CD4-positive, alpha-beta T cell treated with Interleukin-12 subunit alpha and Interleukin-12 subunit beta, for 1 hour (primary cell): ENCODE measurements at regions not wholly inside any gene's neighbourhood (a gene's known extent, or its start where the extent isn't known, plus 50 kb on each side); places are given as distances from the start of the nearest gene placed in this dataset.

ENCODE experiments used
- DNase-seq: peaks from one replicate; pipeline ENCODE4 v3.0.0-alpha.2; 2020

DNA sequence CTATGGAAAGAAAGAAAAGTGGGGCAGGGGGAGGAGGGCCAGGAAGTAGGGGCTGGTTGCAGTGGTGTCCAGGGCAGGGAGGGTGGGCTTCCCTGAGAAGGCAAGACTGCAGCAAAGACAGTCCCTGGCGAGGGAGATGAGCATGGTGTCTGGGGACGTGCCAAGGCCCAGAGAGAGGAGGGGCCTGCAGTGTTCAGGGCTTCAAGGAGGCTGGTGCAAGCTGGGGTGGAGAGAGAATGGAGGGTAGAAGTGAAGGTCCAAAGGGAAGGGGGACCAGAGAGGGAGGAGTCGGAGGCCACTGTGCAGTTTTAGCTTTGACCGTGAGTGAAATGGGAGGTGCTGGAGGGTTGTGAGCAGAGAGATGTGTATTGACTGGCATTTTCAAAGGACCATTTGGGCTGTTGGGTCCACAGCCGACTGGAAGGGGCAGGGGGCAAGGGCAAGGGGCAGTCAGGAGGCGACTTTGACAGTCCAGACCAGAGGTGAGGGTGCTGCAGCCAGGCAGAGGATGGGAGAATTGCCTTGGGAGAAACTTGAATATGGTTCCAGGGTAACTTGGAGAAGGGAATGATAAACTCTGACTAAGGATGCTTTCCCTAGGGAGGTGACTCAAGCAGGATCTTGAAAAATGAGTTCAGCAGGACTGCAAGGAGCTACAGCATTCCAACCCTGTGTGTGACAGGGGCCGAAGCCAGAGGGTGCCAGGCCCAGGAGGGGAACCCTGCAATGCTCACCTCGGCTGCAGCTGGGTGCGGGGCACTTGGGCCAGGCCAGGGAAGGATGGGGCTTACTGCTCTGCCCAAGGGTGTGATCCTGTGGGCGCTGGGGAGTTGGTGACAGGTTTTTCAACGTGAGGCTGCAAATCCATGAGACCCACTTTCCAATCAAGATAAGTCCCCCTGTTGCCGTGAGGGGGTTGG lies 177.1 kb upstream of the HAAO start:
- no peak for DNase-seq

DNA sequence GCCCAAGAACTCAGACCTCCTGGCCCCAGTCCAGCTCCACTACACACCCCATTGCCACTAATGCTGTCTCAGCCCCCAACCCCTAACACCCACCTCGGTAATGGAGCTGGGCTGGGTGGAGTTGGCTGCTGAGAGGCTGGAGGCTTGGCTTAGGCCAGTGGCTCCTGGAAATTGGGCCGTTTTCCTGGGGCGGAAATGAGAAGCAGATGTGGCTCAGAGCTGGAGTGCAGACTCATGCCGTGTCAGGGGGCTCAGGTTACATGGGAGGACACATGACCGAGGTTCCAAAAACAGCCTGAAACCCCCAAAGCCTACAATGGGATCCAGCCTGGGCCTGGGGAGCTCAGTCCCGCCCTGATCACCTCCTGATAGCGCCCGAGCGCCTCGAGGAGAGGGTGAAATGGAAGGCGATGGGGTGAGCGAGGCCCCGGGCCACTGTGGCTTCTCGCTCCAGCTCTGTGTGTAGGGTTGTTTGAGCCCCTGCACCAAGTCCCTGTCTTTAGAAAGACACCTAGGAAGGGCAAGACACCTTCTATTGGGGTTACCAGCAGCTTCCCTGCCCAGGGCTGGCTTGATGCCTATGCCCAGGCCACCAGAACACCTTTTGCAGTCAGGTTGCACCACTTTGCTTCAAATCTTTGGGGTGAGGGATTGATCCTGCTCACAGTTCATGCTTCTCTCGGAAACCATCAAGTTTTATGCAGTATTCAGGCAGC lies 175.7 kb upstream of the HAAO start:
- DNase-seq = no peak

DNA sequence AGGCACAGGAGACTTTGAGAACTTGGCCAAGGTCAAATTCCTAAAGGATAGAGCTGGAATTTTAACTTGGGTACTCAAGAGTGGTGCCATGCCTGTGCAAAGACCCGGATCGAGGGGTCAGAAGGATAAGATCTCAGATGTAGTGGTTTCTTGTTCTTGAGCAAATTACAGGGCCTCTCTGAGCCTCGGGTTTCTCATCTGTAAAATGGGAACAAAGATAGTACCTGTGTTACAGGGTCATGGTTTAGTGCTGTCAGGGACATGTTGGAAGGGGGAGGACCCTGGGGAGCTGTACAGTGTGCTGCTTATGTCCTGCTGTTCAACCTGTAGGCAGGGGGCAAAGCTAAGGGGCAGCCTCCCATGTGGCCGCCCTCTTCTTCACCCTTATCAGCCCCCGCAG lies 173.5 kb upstream of the HAAO start:
- no peak for DNase-seq

DNA sequence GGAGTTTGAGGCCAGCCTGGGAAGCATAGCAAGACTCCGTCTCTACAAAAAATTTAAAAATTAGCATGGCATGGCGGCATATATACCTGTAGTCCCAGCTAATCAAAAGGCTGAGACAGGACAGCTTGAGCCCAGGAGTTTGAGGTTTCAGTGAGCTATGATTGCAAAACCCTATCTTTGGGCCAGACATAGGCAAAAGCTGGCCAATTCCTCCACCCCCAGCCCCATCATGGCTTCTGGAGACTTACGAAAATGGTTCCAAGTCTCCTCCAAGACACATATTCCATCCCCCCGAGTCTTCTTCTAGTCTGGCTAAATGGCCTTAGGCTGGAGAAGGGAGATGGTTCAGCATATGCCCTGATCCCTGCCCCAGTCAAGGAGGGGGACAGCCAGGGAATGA lies 172.8 kb upstream of the HAAO start:
- no peak for DNase-seq

DNA sequence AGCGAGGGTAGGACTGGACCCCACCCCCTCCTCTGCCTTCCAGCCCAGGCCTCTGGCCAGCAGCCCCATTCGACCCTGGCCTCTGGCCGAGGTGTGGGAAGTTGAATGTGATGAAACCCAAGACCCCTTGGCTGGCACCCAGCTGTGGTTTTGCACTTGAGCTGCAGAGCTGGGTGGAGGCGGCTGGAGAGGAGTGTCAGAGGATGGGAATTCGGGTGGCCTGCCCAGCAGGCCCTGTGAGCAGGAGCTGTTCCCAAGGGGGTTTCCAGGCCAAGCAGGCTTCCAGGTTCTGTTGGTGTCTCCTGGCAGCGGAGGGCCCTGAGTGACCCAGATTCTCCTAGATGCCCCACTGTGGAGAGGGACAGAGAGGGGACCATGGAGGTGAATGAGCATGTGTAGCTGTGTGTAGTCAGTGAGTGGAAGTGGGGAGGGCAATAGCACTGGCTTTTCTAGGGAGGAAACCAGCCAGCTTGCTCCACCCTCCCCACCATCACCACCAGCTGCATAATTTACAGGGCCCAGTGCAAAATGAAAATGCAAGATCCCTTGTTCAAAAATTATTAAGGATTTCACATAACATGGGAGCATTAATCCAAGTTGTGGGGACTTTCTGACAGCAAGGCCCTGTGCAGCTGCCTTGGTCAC lies 172.2 kb upstream of the HAAO start:
- DNase-seq = no peak

DNA sequence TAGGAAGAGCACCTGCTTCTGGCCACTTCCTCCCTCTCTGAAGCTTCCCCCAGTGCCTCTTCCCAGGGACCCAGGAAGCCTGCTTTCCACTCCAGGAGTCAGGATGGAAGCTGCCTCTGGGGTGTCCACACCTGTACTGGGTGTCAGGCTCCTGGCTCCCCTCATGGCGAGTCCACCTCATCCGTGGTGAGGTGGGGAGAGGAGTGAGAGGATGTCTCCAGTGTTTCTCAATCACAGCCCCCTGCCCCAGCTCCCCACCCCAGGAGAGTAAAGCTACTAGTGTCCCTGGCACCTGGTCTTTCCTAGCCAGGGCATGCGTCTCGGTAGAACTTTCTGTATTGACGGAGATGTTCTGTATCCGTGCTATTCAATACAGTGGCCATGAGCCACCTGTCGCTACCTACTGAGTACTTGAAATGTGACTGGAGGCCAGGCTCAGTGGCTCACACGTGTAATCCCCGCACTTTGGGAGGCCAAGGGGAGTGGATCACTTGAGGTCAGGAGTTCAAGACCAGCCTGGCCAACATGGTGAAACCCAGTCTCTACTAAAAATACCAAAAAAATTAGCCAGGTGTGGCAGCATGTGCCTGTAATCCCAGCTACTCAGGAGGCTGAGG lies 171.2 kb upstream of the HAAO start:
- no peak for DNase-seq

DNA sequence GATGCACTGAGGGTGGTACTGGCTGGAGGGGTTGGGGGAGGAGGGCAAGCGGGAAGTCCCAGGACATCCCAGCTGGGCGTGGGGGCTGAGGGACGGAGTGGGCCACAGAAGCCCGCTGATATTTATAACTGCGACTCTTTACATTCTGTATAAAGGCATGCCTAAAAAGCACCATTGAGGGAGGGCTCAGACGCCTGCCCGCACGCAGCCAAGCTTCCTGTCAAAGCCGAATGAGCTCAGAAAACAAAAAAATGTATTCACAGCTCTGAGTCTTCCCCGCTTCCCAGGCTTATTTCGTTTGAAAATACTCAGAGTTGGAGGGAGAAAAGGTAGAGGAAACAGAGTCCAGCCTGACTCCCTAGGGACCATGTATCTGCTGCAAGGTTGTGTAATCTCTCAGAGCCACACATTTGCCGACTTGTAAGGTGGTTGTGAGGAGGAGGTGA lies 170.1 kb upstream of the HAAO start:
- DNase-seq = no peak

DNA sequence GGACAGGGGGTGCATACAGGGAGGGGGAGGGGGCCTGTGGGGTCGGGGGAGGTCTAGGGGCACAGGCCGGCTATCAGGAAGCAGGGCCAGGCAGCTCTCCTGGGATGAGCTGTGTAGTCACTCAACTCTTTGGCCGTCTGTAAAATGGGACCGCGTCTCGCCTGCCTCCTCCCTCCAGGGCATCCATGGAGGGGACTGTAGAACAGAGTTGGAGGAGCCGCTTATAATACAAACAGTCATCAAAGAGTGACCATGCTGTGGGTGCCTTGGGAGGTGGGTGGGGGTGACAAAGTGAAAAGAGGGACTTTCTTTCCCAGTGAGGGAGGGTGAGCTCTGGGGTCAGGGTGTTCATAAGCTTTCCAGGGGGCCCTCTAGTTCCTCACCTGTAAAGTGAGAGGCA lies 169.6 kb upstream of the HAAO start:
- DNase-seq = no peak

DNA sequence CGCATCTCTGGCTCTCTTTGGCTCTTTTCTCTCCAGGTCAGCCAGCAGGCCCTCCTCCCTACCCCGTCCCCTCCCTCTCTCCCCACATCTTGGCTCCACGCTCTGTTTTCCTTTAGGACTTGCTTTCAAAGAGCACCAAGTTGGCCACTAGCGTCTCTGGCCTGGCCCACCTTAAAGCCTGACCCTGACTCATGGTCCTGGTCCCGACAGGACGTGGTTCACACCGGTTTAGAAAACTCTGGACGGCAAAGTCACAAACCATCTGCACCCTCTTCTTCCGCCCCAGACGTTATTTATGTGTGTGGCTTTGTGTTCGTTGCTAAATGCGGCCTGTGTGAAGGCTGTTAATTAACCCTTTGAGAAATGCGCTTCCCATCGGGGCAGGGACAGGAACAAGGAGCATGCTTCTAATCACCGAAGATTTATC lies 169.0 kb upstream of the HAAO start:
- DNase-seq = no peak

DNA sequence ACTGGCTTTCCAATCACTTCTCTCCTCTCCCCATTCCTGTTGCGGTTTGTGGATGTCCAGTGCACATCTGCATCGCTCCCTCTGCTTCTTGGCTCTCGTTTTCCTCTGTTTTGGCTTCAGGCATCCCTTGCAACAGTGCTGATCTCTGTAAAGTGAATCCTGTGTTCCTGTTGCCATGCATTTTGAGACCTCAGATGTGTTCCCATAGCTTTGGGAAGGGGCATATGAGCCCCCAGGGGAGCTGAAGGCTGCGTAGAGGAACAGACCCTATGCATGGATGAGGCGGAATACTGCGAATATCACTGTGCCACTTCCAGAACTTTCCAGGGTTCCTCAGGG lies 168.4 kb upstream of the HAAO start:
- no peak for DNase-seq

DNA sequence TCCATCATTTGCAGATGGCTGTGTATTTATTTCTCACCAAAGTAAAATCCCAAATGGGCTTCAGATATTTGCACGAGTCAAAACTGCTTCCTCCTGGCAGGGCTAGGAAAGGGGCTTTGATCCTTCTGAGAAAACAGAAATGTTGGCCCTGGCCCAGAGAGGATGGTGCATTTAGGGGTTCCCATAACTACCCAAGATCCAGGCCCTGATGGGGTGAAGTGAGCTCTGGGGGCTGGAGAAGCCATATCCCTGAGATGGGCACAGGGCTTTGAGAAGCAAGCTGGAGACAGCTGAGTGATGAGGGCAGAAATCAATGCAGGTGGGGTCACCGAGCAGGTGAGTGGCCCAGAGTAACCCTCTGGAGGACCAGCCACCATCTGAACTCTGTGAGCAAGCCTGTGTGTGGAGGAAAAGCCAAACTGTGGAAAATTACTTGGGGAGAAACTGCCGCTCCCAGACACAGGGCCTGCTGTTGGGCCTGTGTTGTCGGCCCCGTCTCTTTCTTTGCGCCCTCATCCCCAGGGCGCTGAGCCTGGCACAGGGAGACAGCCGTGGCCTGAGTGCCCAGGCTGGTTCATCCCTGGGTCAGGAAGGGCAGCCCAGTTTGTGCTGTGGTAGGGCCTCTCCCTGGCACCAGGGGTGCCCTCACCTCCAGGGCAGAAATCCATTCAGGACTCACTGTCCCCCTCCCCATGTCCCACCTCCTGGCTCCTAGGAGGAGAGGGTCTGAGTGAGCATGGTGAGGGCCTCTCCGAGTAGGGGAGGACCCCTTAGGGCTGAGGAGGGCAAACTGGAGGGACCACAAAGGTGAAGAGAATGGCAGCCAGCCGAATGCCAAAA lies 167.8 kb upstream of the HAAO start:
- DNase-seq = no peak

DNA sequence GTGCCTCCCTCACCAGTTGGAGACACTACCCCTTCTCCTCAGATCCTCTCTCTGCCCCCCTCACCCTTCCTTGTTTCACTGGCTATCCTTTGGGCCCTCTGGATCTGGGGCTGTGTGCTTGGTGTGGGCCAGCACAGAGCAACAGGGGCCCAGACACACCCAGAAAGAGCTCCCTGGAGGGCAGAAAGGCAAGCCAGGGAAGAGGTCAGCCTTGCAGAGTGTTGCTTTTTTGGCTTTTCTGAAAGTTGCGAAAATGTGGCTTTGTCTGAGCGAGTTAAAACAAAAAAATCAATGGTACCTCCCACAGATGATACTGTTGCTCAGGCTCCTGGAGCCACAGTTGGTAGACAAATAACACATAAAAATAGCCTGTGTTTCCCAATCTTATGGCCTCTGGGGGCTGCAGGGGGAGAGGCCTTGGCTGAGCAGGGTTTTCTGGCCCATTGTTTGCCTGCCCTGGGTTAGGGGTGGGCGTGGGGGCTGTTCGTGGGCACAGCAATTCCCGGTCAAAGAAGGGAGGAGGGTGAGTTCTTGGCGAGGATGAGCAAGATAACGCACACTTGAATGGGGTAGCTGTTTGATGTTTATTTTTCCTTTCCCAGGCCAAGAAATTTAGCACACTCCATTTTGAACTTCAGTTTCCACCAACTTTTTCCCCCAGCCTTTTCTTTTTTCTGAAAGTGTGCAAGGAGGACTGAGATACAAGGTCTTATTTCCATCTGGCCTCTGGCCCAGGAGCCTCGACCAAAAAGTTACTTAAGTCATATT lies 167.0 kb upstream of the HAAO start:
- no peak for DNase-seq

DNA sequence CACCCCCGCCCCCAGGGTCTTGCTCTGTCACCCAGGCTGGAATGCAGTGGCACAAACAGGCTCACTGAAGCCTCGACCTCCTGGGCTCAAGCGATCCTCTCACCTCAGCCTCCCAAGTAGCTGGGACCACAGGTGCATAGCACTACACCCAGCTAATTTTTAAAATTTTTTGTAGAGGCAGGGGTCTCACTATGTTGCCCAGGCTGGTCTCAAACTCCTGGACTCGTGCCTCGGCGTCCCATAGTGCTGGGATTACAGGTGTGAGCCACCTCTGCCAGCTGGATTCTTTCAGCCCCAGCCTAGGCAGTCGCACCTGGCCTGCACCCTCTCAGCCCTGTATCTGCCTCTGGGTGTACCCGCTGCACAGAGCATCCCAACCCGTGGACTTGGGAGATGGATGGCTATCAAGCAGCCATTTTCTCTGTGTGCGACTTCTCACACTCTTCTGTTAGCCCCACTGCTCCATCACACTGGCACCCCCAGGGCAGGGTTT lies 166.4 kb upstream of the HAAO start:
- DNase-seq = no peak

DNA sequence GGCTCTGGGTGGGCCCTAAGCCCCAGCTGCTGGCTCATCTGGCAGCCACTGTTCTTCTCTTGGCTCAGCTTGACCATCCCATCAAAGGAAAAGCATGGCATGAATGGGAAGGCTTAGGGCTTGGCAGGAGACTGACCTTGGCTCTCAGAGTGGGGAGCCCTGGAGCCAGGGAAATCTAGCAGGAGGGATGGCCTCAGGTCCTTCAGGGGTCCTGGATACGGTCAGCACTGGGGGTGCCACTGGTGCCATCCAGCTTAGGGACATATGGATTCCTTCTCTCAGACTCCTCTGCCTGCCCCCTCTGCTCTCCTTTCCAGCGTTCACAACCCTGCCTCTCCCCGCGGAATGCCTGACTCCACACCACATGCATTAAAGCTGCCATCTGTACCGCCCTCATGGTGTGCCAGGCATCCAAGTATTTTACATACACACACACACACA lies 165.5 kb upstream of the HAAO start:
- DNase-seq = no peak

DNA sequence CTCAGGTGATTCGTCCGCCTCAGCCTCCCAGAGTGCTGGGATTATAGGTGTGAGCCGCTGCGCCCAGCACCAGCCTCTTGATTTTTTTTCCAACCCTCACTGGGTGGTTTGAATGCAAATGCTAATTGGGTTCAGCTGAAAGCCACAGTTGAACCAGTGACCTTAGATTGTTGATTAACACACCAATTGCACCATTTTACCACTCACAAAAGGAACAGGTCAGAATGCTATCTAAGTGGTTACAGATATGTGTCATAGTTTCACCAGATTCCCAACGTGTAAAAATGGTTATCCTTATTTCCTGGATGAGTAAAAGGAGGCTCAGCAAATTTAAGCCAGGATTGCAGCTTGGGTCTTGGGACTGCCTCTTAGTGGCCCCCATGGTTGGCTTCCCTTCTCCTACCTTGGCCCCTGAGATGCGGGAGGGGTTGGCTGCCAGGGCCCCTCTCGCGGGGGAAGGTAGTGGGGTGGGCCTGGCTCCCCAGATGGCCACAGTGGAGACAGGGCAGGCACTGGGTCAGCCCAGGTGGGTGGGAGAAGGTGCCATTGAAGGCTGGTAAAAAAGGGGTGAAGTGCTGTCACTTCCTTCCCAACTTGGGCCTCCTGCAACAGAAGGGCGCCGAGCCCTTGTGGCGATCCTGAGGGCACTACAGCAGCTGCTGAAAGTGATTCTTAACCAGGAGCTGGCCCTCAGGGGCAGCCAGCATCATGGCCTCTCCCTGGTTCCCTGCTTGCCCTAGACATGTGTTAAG lies 164.9 kb upstream of the HAAO start:
- DNase-seq = no peak

DNA sequence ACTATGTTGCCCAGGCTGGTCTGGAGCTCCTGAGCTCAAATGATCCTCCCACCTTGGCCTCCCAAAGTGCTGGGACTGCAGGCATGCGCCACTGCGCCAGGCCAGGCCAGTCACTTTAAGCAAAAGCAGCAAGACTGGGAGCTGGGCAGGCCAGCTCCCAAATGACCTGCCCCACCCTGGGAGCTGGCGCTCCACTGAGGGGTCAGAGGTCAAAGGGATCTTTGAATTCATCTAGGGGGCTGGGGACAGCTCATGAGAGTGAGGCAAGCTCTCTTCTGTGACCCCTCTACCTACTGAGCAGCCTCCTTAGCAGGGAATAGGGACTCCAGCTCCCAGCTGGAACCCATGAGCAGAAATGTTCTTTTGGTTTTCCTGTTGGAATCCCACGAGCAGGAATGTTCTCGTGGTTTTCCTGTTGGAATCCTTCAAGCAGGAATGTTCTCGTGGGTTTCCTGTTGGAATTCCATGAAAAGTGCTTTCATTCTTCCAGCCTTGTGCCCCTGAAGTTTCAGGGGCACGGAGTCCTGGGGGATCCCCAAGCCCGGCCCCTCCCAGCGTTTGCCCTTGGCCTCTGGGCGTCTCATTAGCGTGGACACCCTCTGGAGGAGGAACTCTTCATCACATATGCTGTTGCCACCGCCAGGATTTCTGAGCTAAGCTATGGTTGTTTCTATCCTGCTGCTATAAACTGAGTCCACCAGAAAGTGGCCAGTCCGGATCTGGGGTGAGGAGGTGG lies 162.0 kb upstream of the HAAO start:
- no peak for DNase-seq

DNA sequence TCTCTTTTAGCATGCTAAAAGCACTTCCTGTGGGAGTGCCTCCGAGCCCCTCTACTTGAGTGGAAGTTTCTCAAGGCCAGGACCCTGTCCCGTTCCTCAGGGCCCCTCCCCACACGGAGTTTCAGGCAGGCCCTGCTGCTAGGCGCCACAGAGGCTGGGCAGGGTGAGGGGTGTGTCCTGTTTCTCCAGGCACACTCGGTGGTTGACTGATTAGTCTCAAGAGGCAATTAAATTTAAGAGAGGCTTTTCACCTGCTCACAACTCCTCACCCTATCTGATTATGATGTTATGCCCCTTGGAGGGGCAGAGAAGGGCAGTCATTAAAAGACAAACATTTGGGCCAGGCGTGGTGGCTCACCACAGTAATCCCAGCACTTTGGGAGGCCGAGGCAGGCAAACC lies 160.8 kb upstream of the HAAO start:
- no peak for DNase-seq

DNA sequence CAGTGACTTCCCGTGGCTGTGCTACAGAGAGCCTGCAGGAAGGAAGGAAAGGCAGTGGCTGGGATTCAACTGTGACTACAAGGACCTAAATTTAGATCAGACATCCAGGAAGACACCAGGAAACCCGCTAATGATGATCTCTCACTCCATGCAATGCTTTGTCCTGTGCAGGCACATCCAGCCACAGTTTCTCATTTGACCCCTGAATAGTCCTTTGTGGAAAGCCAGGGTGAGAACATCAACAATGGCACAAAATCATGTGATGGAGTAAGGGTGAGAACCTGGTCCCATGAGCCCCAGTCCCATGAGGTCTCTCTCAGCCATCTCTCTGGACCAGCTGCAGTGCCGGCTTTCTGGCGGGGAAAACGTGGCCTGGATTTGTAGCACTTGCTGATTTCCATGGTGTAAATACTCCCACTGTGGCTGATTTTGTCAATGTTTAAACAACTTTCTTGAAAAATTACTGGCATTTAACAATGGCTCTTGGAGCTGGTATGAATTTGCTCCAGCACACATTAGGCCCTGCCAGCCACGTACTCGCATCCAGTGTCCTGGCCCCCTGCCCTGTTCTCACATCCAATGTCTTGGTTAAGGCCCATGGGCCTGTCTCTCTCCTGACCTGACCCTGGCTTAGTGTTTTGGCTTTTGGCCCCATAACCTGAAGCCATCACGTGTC lies 159.0 kb upstream of the HAAO start:
- no peak for DNase-seq

DNA sequence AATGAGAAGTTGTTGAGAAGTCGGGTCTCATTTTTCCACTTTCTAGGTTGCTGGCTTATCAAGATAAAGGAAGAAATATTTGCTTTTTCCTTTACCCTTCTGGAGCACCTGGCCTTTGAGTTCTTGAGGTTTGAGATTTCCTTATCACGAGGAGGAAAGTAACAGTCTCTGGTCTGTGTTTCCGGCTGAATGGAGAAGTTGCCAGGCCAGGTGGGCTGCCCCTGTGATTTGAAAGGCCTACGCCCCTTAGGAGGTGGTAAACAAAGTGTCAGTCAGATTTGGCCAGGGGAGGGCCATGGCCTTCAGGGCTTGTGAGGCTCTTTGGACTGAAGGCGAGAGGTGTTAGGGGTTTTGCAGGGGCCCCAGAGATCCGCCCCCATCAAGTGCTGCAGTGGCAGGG lies 156.7 kb upstream of the HAAO start:
- no peak for DNase-seq
